HL-60 (cell line): ENCODE measurements at regions not wholly inside any gene's neighbourhood (a gene's known extent, or its start where the extent isn't known, plus 50 kb on each side); places are given as distances from the start of the nearest gene placed in this dataset.

Source experiments
- GABPA ChIP-seq: IDR thresholded peaks from 2 replicates; pipeline ENCODE4 v1.6.1; 2012; ENCODE audit warnings: low read depth
- POLR2AphosphoS5 ChIP-seq: IDR thresholded peaks from 2 replicates; pipeline ENCODE4 v1.6.1; 2012; ENCODE audit warnings: low read depth
- REST ChIP-seq: IDR thresholded peaks from 2 replicates; pipeline ENCODE4 v1.6.1; 2012; ENCODE audit warnings: low read depth; ENCODE audit not compliant: insufficient replicate concordance
- SPI1 ChIP-seq: IDR thresholded peaks from 2 replicates; pipeline ENCODE4 v1.6.1; 2012; ENCODE audit warnings: low read depth, mild to moderate bottlenecking, borderline replicate concordance
- TF ChIP-seq, protein P1 (sequence below): IDR thresholded peaks from one replicate; pipeline ENCODE4 v1.5.1; 2011; ENCODE audit warnings: low read length, control low read depth, inconsistent platforms; ENCODE audit not compliant: insufficient read depth

DNA sequence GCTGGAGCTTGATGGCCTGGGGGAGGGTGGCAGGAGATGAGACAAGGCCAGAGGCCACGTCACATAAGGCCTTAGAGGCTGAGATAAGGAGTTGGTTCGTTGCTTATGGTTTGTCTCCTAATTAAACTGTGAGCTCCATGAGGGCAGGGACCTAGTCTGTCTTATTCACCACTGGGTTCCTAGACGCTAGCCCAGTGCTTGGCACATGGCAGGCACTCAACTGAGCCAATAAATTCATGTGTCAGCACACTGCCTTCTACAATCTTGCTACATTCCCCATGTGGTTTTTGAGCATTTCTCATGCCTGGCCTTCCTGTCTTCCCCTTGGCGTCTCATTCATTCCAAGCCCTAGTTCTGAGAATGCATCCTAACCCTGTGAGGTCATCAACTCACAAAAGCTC, 92.5 kb upstream of the MED13L start:
- TF ChIP-seq GABPA (no peak), REST (no peak), POLR2AphosphoS5 (no peak), SPI1 (no peak)
- TF ChIP-seq, protein P1, sequence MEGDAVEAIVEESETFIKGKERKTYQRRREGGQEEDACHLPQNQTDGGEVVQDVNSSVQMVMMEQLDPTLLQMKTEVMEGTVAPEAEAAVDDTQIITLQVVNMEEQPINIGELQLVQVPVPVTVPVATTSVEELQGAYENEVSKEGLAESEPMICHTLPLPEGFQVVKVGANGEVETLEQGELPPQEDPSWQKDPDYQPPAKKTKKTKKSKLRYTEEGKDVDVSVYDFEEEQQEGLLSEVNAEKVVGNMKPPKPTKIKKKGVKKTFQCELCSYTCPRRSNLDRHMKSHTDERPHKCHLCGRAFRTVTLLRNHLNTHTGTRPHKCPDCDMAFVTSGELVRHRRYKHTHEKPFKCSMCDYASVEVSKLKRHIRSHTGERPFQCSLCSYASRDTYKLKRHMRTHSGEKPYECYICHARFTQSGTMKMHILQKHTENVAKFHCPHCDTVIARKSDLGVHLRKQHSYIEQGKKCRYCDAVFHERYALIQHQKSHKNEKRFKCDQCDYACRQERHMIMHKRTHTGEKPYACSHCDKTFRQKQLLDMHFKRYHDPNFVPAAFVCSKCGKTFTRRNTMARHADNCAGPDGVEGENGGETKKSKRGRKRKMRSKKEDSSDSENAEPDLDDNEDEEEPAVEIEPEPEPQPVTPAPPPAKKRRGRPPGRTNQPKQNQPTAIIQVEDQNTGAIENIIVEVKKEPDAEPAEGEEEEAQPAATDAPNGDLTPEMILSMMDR = no peak
